ENCODE measurements at regions not wholly inside any gene's neighbourhood (a gene's known extent, or its start where the extent isn't known, plus 50 kb on each side); places are given as distances from the start of the nearest gene placed in this dataset.

DNA sequence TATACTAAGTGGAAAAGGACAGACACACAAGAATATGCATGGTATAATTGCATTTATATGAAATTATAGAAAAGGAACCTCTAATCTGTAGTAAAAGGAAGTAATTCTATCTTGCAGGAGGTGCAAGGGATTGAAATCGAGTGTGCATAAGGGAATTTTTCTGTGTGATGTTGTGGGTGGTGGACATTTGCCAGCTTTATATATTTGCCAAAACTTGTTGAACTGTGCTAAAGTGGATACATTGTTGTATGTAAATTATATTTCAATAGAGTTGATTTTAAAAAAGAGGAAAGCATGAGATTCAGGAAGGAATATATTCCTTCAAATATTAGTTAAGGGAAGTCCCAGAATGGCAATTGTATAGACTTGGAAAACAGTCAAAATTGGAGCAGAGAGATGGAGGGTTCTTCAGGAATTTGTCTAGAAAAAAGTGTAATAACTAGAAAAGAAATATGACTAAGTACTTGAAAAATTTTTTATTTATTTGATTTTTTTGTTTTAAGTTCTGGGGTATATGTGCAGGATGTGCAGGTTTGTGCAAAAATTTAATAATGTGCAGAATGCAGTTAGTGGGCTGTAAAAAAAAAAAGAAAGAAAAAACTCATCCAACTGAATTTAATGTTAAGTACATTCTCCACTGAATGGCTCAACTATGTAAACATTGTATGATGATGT lies 96.1 kb downstream of the ARL4A start:
- DNase-seq (ENCODE audit: low spot score) = no peak

DNA sequence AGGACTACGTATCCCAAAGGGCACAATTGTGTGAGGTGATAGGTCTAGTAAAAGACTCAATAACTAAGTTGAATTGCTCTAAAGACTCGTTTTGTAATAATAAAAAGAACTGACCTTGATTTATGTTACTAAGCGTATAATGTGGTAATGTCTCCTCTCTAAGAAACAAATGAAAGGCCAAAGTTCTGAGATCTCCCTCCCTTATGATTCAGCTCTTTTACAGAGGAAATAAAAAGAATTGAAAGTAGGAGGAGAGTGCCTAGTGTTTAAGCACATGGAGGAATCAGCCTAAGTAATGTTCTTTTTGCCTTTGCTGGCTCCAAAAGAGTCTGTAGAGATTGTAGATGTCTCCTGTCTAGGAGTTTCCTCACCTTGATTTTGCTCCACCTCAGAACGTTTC lies 98.0 kb downstream of the ARL4A start:
- no peak for DNase-seq (ENCODE audit: low spot score)

DNA sequence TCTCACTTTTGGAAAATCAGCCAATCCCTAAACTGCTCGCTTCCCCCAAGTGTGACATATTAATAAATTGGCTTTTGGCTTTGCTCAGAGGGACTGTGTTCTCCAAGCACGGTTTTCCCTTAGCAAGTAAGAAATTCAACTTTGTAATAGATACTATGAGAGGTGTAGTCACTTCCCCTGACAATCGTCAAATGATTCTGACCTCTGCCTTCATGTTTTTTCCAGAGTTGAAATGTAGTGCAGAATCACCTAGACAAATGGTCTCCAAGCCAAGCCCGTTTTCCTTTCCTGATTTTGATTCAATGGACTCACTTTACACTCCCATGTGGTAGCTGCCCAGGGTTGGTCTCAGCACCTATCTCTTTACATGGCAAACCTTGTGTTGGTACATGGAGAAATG lies 99.1 kb downstream of the ARL4A start:
- no peak for DNase-seq (ENCODE audit: low spot score)

DNA sequence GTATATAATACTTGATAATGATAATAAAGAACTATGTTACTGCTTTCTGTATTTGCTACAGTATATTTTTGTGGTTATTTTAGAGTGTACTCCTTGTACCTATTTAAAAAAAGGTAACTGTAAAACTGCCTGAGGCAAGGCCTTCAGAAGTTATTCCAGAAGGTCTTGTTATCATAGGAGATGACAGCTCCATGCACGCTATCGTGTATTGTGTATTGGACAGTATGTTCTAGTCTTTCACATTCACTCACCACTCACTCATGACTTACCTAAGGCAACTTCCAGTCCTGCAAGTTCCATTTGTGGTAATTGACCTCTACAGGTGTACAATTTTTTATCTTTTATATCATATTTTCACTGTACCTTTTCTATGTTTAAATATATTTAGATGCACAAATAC lies 100.7 kb downstream of the ARL4A start:
- DNase-seq (ENCODE audit: low spot score) = no peak

DNA sequence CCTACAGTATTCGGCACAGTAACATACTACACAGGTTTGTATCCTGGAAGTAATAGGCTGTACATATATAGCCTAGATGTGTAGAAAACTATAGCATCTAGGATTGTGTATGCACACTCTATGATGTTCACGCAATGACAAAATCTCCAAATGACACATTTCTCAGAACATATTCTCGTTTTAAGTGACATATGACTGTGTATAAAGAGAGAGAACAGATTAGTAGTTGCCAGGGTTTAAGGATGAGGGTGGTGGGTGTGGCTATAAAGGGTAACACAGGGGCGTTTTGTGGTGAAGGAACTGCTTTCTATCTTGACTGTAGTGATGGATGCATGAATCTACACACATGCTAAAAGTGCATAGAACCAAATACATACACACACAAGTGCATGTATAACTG lies 101.2 kb downstream of the ARL4A start:
- no peak for DNase-seq (ENCODE audit: low spot score)

DNA sequence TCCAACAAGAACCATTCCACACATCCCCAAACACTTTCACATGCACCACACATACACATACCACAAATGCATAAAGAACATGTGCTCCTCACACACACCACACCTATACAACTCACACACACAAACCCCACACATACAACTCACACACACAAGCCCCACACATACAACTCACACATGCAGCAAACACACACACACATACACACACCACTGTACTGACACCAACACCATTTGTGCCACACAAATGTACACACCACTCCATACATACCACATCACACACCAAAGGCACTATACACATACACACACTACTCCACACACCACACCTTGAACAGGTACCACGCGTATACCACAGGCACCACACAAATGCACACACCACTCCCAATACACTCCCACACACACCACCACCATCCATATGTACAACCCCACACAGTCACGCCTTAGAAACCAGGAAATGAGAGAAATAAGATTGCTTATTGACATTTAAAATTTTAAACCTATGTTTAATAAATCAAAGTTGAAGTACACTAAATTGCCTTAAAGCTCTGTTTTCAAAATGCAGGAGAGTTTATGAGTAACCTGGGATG lies 107.4 kb downstream of the ARL4A start:
- no peak for DNase-seq (ENCODE audit: low spot score)

DNA sequence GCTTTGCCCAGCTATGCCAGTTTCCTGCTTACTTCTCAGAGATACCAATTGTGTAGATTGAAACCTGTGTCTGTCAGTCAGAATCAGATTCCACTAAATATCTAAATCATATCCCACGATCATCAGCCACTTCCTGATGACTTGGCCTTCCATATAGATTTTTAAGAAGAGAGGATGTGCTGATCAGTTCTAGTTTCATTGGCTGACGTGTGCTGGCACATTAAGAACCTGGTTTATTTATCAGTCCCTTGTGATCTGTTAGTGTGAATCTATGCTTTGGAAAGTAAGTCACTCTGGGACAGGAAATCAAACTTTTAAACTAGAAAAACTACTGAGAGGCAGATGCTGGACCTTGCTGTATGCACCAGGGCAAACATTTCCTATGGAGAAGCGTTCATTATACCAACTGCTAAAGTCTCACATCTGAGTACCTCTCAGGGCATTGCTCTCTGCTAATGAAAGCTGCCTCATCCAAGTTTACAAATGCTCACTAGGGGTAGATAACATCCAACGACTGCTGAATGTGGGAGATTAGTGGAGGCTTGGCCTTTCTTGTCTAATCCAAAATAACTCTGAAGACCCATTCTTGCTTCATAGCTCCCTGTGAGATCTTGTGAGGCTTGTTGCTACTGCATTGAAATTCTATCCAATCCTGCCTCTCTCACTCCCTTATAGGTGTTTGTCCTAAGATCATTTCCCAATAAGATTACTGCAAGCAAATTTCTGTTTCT lies 109.1 kb downstream of the ARL4A start:
- DNase-seq (ENCODE audit: low spot score) = no peak

DNA sequence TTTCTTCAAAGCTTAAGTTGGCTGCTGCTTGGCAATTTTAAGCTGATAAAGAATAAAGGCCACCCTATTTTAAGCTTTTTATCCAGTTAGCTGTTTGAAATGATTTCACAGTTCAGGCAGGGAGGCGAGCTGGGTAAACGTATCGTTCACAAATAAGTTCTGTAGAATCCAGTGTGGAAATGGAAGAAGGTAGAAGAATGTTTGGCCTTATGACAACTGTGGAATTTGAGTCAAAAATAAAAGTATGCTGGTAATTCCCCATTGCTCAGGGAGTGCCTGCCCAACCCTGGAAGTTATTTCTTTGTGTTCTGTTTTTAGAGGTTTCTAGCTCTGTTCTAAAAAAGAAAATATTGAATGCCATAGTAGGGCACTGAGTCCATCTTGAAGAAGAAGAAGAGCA lies 113.1 kb downstream of the ARL4A start:
- DNase-seq (ENCODE audit: low spot score) = no peak

DNA sequence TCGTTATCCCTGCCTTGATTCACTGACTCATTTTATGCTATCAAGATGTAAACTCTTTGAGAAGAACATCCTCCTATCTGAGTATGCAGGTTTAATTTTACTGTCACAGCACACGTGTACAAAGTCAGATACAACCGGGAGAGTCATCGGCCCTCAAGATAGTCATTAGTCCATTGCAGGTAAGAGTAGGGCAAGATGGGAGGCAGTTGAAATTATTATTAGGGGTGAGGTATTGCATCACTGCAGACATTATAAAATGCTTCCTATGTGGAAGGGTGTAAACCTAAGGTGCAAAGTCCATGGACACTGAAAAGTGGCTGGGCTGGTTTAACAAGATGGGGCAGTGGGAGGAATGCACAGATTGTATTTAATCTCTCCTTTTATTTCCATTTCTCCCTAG lies 113.7 kb downstream of the ARL4A start:
- no peak for DNase-seq (ENCODE audit: low spot score)

DNA sequence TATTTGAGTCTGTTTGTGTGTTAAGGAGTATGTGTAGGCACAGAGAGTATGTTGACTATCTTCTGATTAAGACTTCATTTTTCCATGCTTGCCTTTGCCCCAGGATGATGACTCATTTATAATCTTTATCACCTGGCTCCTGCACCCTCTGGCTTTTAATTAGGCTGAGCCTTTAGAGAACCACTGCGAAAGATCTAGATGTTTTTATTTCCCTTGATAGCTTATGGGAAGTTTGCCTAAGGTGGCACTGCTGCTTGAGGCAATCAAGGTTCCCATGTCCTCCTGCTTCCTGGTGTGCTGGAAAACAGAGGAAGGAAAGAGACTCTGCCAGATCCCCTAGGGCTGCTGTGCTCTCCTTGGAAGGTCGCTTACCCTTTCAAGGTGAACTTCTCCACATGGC lies 114.6 kb downstream of the ARL4A start:
- no peak for DNase-seq (ENCODE audit: low spot score)

DNA sequence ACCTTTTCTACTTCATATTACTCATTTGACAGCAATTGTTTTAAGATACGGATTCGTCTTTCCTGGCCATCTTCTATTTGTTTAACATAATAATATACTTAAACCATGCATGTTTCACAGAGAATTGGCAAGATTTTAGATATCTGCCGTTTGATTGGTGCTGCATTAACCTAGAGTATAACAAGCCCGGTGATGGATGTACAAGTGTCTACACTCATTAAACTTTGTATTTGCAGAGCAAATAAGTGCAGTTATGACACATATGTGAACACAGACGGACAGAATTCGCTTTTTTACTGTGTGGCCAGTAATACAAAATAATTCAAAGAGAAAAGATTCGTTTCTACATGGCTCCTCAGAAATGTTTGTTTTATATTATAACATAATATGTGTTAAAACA lies 116.1 kb downstream of the ARL4A start:
- no peak for DNase-seq (ENCODE audit: low spot score)

DNA sequence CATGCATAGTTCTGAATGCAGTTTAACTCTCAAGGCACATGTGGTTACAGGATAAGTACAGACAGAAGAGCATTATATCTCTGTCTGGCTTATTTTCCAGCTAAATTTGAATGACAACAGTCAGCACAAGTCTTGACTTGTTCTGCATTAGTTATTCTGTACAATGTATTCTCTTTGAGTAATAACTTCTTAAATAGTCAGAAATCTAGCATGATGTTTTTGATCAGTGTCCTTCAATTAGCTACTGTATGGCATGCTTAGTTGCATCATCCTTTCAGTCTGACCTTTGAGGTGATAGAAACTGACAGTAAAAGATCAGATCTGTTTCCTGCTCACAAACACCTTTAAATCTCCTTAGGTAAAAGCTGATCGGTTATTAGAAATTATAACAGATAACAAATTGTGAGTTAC lies 118.1 kb downstream of the ARL4A start:
- no peak for DNase-seq (ENCODE audit: low spot score)

DNA sequence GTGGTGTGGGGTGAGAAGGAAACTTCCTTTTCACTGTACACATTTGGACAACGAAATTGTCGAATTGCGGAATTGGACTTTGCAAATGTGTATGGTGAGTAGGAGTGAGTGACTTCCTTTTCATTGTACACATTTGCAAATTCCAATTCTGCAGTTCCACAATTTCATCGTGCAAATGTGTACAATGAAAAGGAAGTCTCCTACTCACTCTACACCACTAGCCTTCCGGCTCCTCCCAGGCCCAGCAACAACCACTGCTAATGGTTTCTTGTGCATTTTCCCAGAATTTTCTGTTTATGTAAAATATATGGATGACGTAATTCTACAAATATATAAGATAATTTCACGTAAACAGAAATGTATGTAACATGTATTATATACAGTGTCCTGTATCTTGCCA lies 118.5 kb downstream of the ARL4A start:
- no peak for DNase-seq (ENCODE audit: low spot score)

DNA sequence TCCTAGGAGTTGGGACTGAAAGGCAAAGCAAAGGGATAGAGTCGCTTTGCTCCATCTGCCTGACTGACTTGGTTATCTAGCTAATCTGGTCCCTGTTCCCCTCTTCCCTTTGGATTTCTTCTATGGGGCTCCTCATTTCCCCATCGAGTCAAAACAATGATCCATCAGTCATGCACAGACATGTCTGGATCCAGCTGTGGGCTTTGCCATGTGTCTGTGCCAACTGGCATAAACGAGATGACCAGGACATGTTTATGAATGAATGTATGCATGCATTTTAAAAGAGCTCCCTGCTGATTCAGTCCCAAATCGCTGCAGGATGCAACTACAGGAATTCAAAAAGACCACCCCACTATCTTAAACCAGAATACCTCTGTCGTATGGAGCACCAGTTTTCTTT lies 122.0 kb downstream of the ARL4A start:
- DNase-seq (ENCODE audit: low spot score) = no peak

DNA sequence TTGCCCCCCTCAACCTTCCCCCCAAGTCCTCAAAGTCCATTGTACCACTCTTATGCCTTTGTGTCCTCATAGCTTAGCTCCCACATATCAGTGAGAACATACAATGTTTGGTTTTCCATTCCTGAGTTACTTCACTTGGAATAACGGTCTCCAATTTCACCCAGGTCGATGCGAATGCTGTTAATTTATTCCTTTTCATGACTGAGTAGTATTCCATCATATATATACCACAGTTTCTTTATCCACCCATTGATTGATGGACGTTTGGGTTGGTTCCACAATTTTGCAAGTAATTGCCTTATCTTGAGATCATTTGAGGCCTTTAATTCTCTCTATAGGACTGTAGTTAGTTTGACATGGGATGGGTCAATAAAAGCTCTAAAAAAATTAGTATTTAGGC lies 124.7 kb downstream of the ARL4A start:
- no peak for DNase-seq (ENCODE audit: low spot score)

DNA sequence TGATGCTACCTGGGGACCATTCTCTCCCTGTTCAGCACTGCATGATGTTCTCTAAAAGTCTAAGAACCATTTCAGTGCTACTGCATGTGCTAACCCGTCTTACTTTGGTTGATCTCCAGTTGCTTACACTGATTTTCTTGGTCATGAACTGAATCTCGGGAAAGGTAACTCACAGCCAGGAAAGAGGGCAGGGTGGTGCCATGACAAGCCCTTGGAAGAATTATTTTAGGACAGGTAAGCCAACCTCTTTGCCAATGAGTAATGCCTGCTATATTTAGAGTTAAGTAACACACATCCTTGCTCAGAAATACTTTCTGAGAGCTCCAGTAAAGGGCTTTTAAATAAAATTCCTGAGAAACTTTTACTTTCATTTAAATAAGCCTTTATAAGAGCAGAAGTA lies 126.7 kb downstream of the ARL4A start:
- no peak for DNase-seq (ENCODE audit: low spot score)

DNA sequence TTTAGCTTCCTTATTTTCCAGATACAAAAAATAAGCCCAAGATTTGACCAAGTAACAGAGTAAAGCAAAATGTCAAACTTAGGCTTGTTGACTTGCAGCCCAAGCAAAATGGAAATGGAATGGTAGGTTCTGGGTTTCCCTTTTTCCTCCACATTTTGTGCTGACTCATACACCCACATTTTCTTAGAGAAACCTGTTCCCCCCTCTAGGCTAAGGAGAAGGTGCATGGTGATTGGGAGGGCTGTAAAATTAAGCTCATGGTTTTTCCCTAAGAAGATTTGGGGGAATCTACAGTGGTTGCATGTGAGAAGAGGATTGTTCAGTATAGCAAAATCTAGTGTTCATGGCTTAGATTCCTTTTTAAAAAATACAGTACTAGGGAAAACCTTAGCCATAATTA lies 127.4 kb downstream of the ARL4A start:
- no peak for DNase-seq (ENCODE audit: low spot score)

DNA sequence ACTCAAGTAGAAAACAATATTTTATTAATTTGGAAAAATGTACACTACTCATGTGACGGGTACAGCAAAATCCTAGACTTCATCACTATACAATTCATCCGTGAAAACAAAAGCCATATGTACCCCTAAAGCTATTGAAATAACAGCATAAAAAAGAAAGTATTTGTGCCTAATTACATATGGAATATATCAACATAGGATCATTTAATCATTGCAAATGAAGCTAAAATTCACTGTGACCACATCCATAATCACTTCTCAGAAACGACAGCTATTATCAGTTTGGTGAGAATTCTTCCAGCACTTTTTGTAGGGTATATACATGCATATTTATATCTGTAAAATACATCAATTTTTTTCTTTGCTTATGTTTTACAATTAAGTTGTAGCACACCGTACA lies 128.0 kb downstream of the ARL4A start:
- DNase-seq (ENCODE audit: low spot score) = no peak

DNA sequence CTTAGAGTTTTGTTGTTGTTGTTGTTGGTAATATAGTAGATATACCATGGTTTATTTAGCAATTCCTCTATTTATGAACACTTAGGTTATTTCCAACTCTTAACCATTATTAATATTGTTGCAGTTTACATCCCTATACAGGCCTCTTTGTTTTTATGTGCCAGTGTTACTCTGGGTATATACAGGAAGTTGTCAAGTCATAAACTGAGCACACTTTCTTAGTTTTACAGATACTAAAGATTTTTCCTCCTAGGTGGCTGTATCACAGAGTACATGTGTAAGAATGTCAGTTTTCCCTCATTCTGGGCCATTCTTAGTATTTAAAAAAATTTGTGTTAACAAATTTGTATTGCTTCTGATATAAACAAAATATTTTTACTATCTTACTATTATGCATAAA lies 128.4 kb downstream of the ARL4A start:
- DNase-seq (ENCODE audit: low spot score) = no peak

DNA sequence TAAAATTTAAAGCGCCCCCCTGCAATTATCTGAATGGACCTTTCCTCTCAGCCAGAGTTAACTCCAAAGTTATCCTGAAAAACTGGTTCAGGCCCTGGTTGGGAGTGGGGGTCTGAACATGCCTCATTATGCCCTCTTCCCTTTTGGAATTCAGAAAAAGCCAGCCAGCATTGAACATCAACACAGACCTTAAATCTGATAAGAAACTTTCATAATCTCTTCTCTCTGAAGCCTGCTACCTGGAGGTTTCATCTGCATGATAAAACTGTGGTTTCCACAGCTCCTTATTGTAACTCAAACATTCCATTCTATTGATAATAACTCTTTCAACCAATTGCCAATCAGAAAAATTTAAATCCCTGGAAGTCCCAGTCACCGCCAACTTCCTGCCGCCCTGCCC lies 133.3 kb downstream of the ARL4A start:
- DNase-seq (ENCODE audit: low spot score) = no peak

DNA sequence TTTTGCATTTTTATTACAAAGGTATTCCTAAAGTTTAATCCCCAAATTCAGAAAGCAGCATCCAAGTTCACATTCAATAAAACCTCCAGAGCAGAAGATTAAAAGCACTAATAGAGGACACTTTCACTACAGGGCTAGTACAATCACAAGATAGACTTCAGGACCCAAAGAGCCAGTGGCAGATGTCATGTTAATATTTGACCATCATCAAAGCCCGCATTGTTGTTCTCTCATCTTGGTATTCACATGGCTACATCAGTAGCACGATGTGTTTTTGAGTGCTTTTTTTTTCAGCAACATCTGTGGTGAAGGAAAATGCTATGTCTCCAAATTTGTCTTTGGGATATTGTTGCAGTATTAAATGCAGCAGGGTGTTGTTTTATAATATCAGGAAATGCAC lies 134.3 kb downstream of the ARL4A start:
- DNase-seq (ENCODE audit: low spot score) = no peak

DNA sequence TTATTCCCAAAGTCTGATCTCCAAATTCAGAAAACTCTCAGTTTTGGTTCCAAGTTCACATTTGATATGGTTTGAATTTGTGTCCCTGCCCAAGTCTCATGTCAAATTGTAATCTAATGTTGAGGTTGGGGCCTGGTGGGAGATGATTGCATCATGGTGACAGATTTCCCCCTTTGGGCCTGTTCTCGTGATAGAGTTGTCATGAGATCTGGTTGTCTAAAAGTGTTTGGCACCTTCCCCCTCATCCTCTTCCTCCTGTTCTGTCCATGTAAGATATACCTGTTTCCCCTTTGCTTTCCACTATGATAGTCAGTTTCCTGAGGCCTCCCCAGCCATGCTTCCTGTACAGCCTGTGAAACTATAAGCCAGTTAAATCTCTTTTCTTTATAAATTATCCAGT lies 138.6 kb downstream of the ARL4A start:
- no peak for DNase-seq (ENCODE audit: low spot score)

DNA sequence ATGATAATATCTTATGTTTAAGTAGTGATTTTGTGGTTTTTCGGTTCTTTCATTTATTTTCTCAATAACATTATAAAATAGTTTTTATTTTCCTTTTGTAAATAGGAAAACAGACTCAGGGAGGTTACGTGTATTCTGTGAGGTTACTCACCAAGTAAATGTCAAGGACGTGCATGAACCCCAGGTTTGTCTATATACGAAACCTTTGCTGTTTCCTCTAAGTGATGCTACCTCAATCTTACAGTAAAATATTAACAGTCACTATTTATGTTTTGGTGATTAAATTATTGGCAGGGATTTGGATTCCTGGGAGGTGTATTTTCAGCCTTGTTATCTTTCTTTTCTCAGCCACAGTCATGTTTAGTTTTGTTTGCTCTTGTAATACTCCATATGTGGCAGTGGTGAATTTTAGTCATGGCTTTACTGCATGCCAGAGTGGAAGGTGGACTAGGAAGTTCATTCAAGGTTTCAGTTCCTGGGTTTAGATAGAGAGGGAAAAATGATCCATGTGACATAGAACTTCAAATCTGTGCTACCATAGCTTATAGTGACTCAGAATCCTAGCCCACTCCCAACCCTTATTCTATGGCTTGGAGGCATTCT lies 139.9 kb downstream of the ARL4A start:
- no peak for DNase-seq (ENCODE audit: low spot score)
